ENCODE measurements at regions not wholly inside any gene's neighbourhood (a gene's known extent, or its start where the extent isn't known, plus 50 kb on each side); places are given as distances from the start of the nearest gene placed in this dataset.

GRCh38 chr9:89764217-89764616 is 159.4 kb downstream of the GADD45G start:
- no peak for ATAC-seq (ENCODE audit: poor library complexity)
- POLR2A ChIA-PET, result no interaction called here
- Histone ChIP-seq H3K27ac (ENCODE audit: low read depth in 1 of 2, low read length in 2 of 2) (no peak overlapping the region), H3K9me3 (ENCODE audit: control insufficient read depth in 1 of 2, insufficient read depth in 1 of 2, low read length in 2 of 2) (no peaks in the 10 kb centered on the region), H3K27me3 (ENCODE audit: control insufficient read depth in 1 of 2, insufficient read depth in 2 of 2, low read length in 2 of 2) (no peaks in the 10 kb centered on the region), H3K4me3 (ENCODE audit: low read length) (no peak overlapping the region), H3K4me1 (ENCODE audit: insufficient read depth, low read length) (no peaks in the 10 kb centered on the region), H3K36me3 (ENCODE audit: insufficient read depth, low read length) (no peaks in the 10 kb centered on the region)
- CTCF ChIA-PET, result no interaction called here
- Mint-ChIP-seq H3K9me3 (no peaks in the 10 kb centered on the region), H3K4me3 (no peak overlapping the region), H3K36me3 (ENCODE audit: low read depth) (no peaks in the 10 kb centered on the region), H3K27me3 (no peaks in the 10 kb centered on the region), H3K4me1 (ENCODE audit: low read depth) (no peaks in the 10 kb centered on the region), H3K27ac (no peak overlapping the region)
- TF ChIP-seq CTCF (IDR thresholded peaks at IDR 0.05), result no peak
- intact Hi-C loops (cut with DNase I, micrococcal nuclease), result no loop called here
- peak in 1 of 14 experiments; percentile 2 for DNase-seq

DNA sequence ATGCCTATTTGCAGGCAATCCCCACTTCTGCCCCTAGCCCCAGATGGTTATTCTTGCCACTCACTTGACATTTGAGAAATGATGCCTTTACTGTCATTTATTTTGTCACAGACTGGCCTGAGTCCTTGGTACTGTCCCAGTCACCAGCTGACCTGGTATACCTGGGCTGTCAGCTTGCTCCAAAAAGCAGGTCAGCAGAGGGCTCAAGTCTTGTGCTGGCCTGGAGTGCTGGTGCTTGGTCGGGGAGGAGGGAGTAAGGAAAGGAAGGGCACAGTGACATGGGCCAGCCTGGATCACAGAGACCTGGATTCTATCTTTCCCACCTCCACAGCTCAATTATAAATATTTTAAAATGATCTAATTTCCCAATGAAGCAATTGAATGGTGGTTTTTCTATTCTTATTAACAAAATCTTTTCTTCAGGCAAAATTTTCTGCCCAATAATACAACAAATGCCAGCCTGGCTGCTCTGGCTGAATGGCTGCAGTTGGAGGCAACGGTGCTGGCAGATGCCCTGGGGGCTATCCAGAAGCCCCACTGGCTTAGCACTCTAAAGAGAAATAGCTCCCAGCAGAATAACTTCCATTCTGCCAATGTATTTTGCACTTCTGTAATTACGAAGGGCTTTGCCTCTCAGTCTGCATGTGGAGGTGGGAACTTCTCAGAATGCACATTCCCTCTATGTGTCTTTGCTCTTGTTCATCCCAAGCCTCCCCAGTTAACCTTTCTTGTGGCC is 160.6 kb downstream of the GADD45G start:
- H3K27ac ChIP-seq (ENCODE audit: low read depth in 1 of 2, low read length in 2 of 2), result no peak overlapping the region
- POLR2A ChIA-PET, result no interaction called here
- Mint-ChIP-seq H3K27me3 (no peaks in the 10 kb centered on the region), H3K36me3 (ENCODE audit: low read depth) (no peaks in the 10 kb centered on the region), H3K27ac (no peak overlapping the region), H3K9me3 (no peaks in the 10 kb centered on the region), H3K4me3 (no peak overlapping the region), H3K4me1 (ENCODE audit: low read depth) (no peaks in the 10 kb centered on the region)
- H3K4me1 ChIP-seq (ENCODE audit: insufficient read depth, low read length), result no peaks in the 10 kb centered on the region
- no peak for TF ChIP-seq CTCF (IDR thresholded peaks at IDR 0.05)
- no peaks in the 10 kb centered on the region for H3K27me3 ChIP-seq (ENCODE audit: control insufficient read depth in 1 of 2, insufficient read depth in 2 of 2, low read length in 2 of 2)
- H3K4me3 ChIP-seq (ENCODE audit: low read length), result no peak overlapping the region
- no peak for ATAC-seq (ENCODE audit: poor library complexity)
- no peaks in the 10 kb centered on the region for H3K9me3 ChIP-seq (ENCODE audit: control insufficient read depth in 1 of 2, insufficient read depth in 1 of 2, low read length in 2 of 2)
- H3K36me3 ChIP-seq (ENCODE audit: insufficient read depth, low read length), result no peaks in the 10 kb centered on the region
- intact Hi-C loops (cut with DNase I, micrococcal nuclease), result no loop called here
- DNase-seq, result no peak
- CTCF ChIA-PET, result no interaction called here

GRCh38 chr9:89766991-89767390 is 162.2 kb downstream of the GADD45G start:
- Mint-ChIP-seq H3K27ac (no peak overlapping the region), H3K4me1 (ENCODE audit: low read depth) (no peaks in the 10 kb centered on the region), H3K9me3 (no peaks in the 10 kb centered on the region), H3K27me3 (no peaks in the 10 kb centered on the region), H3K36me3 (ENCODE audit: low read depth) (no peaks in the 10 kb centered on the region), H3K4me3 (no peak overlapping the region)
- Histone ChIP-seq H3K4me3 (ENCODE audit: low read length) (no peak overlapping the region), H3K9me3 (ENCODE audit: control insufficient read depth in 1 of 2, insufficient read depth in 1 of 2, low read length in 2 of 2) (no peaks in the 10 kb centered on the region), H3K27me3 (ENCODE audit: control insufficient read depth in 1 of 2, insufficient read depth in 2 of 2, low read length in 2 of 2) (no peaks in the 10 kb centered on the region), H3K36me3 (ENCODE audit: insufficient read depth, low read length) (no peaks in the 10 kb centered on the region), H3K27ac (ENCODE audit: low read depth in 1 of 2, low read length in 2 of 2) (no peak overlapping the region), H3K4me1 (ENCODE audit: insufficient read depth, low read length) (peaks cover 3% of the 10 kb centered on the region)
- no peak for TF ChIP-seq CTCF (IDR thresholded peaks at IDR 0.05)
- CTCF ChIA-PET, result no interaction called here
- DNase-seq, result no peak
- ATAC-seq (ENCODE audit: poor library complexity), result no peak
- POLR2A ChIA-PET, result no interaction called here
- intact Hi-C loops (cut with DNase I, micrococcal nuclease), result no loop called here

Data from CD4-positive, alpha-beta T cell (primary cell).